RWPE1 (cell line): ENCODE measurements at regions not wholly inside any gene's neighbourhood (a gene's known extent, or its start where the extent isn't known, plus 50 kb on each side); places are given as distances from the start of the nearest gene placed in this dataset.

Source experiments
- CTCF ChIA-PET: fragments of 350-600 bp; sonication (Branson Sonifier 250); formaldehyde crosslinking; extraction: SDS; loops from one replicate; lab custom pipeline; 2021; lab: Yijun Ruan, JAX
- POLR2A ChIA-PET: fragments of 400-600 bp; formaldehyde crosslinking; extraction: SDS; loops from one replicate; lab custom pipeline; 2020; ENCODE audit warnings: antibody characterized with exemption; ENCODE audit not compliant: low non-redundant PET; lab: Yijun Ruan, JAX
- DNase-seq: peaks from one replicate; pipeline ENCODE4 v3.0.0; 2012; ENCODE audit warnings: low spot score
- H3K27ac ChIP-seq: fragments of 450-650 bp; 2 replicates; pipeline ENCODE4 v1.5.1; 2017
- CTCF ChIP-seq: fragments of 450-650 bp; conservative IDR thresholded peaks from 2 replicates; pipeline ENCODE4 v1.5.1; 2017; ENCODE audit warnings: low read depth, mild to moderate bottlenecking

- no peak for TF ChIP-seq CTCF
- DNase-seq: no peak
- ChIA-PET CTCF (interaction anchor here (0.6 kb wide), 1 partner anchor 126 kb away, joined by 4 read pairs; no protein-coding TSS in a partner anchor), POLR2A (no interaction called here)
- no peak overlapping the region for H3K27ac ChIP-seq
These were observed 262.8 kb upstream of the PRMT6 start for GRCh38 chr1:106793651-106794050.

GRCh38 chr1:106798991-106799390 is 257.5 kb upstream of the PRMT6 start:
- CTCF ChIA-PET: no interaction called here
- TF ChIP-seq CTCF: no peak
- POLR2A ChIA-PET: no interaction called here
- no peak overlapping the region for H3K27ac ChIP-seq
- no peak for DNase-seq

GRCh38 chr1:106802181-106802580 is 254.3 kb upstream of the PRMT6 start:
- ChIA-PET POLR2A (no interaction called here), CTCF (no interaction called here)
- TF ChIP-seq CTCF: no peak

GRCh38 chr1:106814418-106814817 is 242.1 kb upstream of the PRMT6 start:
- ChIA-PET CTCF (no interaction called here), POLR2A (no interaction called here)
- H3K27ac ChIP-seq: no peak overlapping the region
- no peak for TF ChIP-seq CTCF
- no peak for DNase-seq

More at GRCh38 chr1:106802181-106802580, 254.3 kb upstream of the PRMT6 start:
- H3K27ac ChIP-seq: no peak overlapping the region
- no peak for DNase-seq

GRCh38 chr1:106817575-106817974 is 238.9 kb upstream of the PRMT6 start:
- no peak for DNase-seq

GRCh38 chr1:106831511-106831910 is 225.0 kb upstream of the PRMT6 start:
- no peak overlapping the region for H3K27ac ChIP-seq
- DNase-seq: no peak
- POLR2A ChIA-PET: no interaction called here
- TF ChIP-seq CTCF: no peak
- CTCF ChIA-PET: no interaction called here

More at GRCh38 chr1:106817575-106817974, 238.9 kb upstream of the PRMT6 start:
- CTCF ChIA-PET: interaction anchor here (0.7 kb wide), 1 partner anchor 1336 kb away, joined by 3 read pairs; no protein-coding TSS in a partner anchor
- no peak overlapping the region for H3K27ac ChIP-seq
- TF ChIP-seq CTCF: no peak
- POLR2A ChIA-PET: no interaction called here
